Testis (tissue), 2 donors: ENCODE measurements at regions not wholly inside any gene's neighbourhood (a gene's known extent, or its start where the extent isn't known, plus 50 kb on each side); places are given as distances from the start of the nearest gene placed in this dataset.

Source experiments
- DNase-seq: peaks from one replicate; pipeline ENCODE4 v3.0.0-alpha.2; 2019
- H3K27ac ChIP-seq, 2 donors: fragments of 200-600 bp; sonication (generic); one replicate each; pipeline ENCODE4 v1.5.1; 2019
- H3K27me3 ChIP-seq: fragments of 200-600 bp; sonication (generic); one replicate; pipeline ENCODE4 v1.5.1; 2019
- H3K36me3 ChIP-seq: fragments of 200-600 bp; sonication (generic); one replicate; pipeline ENCODE4 v1.5.1; 2017; ENCODE audit warnings: low read depth; ENCODE audit errors: missing control alignments
- H3K4me1 ChIP-seq: fragments of 200-600 bp; sonication (generic); one replicate; pipeline ENCODE4 v1.5.1; 2019
- H3K4me3 ChIP-seq, 2 donors: fragments of 200-600 bp; sonication (generic); one replicate each; pipeline ENCODE4 v1.5.1; 2017 to 2019
- H3K9me3 ChIP-seq: fragments of 200-600 bp; sonication (generic); one replicate; pipeline ENCODE4 v1.5.1; 2017
- POLR2A ChIP-seq: fragments of 450-650 bp; IDR thresholded peaks from one replicate; pipeline ENCODE4 v1.6.1; 2017; ENCODE audit warnings: antibody characterized with exemption, mild to moderate bottlenecking, moderate library complexity
- WGBS, 2 donors: methylation state at CpG; one replicate each; pipeline ENCODE4 v1.1.5; 2018; 5-methylcytosine and 5-hydroxymethylcytosine counted together
- intact Hi-C: fragments of 100-400 bp; cut with DNase I; formaldehyde crosslinking; loops from one replicate; pipeline ENCODE4 v1.15.1; 2023; ENCODE audit warnings: low total_unique reads
- TF ChIP-seq, protein P1 (sequence below), 3 experiments: fragments of 450-650 bp in 2 of 3; fragments of 200-600 bp in 1 of 3; sonication (generic) in 1 of 3; IDR thresholded peaks; one replicate each; pipeline ENCODE4 v1.5.1; 2016 to 2019; ENCODE audit warnings: antibody characterized with exemption in 3 of 3, mild to moderate bottlenecking in 2 of 3, moderate library complexity in 1 of 3

DNA sequence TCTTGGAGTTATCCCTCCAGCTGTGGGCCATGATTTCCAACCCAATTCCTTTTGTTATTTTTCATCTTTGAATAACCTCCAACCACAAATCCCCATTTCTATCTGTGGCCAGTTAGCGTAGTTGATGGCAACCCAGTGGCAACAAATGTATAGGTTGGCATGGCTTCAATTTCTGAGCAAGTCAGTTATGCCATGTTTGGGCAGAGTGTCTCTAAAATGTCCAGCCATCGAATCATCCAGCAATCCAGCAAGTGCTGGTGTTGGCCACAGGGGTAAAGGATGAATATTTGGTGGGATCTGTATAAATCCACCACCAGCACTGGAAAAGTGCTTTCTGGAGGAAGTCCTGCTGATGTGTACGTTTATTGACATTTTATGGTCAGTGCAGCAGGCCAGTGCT lies 233.3 kb downstream of the MYLK4 start:
- intact Hi-C loops = no loop called here
- 86 to 93% methylated on average over 3 of the region's 3 CpGs for WGBS, 2 donors
- no peaks in the 10 kb centered on the region for H3K4me1 ChIP-seq

DNA sequence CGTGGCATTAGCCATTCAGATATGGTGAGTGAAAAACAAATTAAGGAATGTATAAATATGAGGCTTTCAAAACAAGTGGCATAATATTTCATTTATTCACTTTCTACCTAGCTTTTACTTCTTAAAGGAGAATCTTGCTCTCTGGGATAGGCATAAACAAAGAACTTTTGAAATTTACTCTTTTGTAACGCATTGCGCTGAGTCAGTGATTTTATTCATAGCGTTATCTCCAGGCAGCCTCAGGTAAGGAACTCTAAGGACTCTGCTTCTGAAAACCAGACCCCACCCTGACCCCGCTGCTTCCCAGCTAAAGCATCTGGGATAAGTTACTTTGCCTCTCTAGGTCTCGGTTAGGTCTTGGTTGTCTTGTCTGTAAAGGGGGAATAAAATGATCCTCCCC lies 234.7 kb downstream of the MYLK4 start:
- no peaks in the 10 kb centered on the region for H3K36me3 ChIP-seq
- no peaks in the 10 kb centered on the region for H3K27me3 ChIP-seq
- H3K4me1 ChIP-seq = no peaks in the 10 kb centered on the region
- WGBS, 2 donors = 84 to 89% methylated on average over 6 of the region's 6 CpGs
- H3K4me3 ChIP-seq = no peak overlapping the region
- intact Hi-C loops = no loop called here
- no peak for TF ChIP-seq POLR2A
- TF ChIP-seq, protein P1, sequence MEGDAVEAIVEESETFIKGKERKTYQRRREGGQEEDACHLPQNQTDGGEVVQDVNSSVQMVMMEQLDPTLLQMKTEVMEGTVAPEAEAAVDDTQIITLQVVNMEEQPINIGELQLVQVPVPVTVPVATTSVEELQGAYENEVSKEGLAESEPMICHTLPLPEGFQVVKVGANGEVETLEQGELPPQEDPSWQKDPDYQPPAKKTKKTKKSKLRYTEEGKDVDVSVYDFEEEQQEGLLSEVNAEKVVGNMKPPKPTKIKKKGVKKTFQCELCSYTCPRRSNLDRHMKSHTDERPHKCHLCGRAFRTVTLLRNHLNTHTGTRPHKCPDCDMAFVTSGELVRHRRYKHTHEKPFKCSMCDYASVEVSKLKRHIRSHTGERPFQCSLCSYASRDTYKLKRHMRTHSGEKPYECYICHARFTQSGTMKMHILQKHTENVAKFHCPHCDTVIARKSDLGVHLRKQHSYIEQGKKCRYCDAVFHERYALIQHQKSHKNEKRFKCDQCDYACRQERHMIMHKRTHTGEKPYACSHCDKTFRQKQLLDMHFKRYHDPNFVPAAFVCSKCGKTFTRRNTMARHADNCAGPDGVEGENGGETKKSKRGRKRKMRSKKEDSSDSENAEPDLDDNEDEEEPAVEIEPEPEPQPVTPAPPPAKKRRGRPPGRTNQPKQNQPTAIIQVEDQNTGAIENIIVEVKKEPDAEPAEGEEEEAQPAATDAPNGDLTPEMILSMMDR (IDR thresholded peaks at IDR 0.05) = no peak
- DNase-seq = no peak
- H3K9me3 ChIP-seq = no peaks in the 10 kb centered on the region
- H3K27ac ChIP-seq = no peak overlapping the region

More for the DNA sequence above, 233.3 kb downstream of the MYLK4 start:
- DNase-seq = no peak
- H3K9me3 ChIP-seq = no peaks in the 10 kb centered on the region
- TF ChIP-seq, protein P1 (IDR thresholded peaks at IDR 0.05) = no peak
- TF ChIP-seq POLR2A = no peak
- H3K27ac ChIP-seq = no peak overlapping the region
- no peaks in the 10 kb centered on the region for H3K36me3 ChIP-seq
- no peak overlapping the region for H3K4me3 ChIP-seq
- H3K27me3 ChIP-seq = no peaks in the 10 kb centered on the region

DNA sequence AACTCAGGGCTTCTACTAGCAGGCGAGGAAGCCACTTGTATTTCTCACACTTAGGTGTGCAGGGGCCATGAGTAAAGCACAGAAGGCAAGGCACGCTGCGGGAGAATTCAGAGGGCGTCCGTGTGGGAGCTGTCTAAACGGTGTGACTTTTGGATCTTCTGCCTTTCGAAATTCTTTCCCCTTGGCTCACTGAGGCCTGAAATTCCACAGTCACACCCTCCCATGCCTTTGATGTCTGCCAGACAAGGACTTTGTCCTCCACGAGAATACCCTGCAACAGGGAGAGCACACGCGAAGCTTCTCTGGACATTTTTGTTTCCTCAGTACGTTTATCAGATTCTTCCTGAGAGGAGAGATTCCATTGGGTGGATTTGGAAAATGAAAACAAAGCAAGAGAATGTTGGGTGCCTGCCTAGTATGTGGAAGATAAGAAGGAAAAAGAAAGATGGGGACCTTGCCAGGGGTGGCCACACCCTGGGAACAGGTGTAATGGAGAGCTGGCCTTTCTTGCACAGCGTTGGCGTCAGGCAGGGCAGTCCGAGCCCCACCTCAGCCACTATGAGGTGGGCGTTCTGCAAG lies 235.7 kb downstream of the MYLK4 start:
- WGBS, 2 donors = 68 to 74% methylated on average over 15 of the region's 15 CpGs
- no peak for DNase-seq
- H3K36me3 ChIP-seq = no peaks in the 10 kb centered on the region
- no peaks in the 10 kb centered on the region for H3K9me3 ChIP-seq
- H3K27ac ChIP-seq = no peak overlapping the region
- no peaks in the 10 kb centered on the region for H3K27me3 ChIP-seq
- intact Hi-C loops = no loop called here
- H3K4me1 ChIP-seq = no peaks in the 10 kb centered on the region
- no peak for TF ChIP-seq POLR2A
- TF ChIP-seq, protein P1 (IDR thresholded peaks at IDR 0.05) = no peak
- no peak overlapping the region for H3K4me3 ChIP-seq

DNA sequence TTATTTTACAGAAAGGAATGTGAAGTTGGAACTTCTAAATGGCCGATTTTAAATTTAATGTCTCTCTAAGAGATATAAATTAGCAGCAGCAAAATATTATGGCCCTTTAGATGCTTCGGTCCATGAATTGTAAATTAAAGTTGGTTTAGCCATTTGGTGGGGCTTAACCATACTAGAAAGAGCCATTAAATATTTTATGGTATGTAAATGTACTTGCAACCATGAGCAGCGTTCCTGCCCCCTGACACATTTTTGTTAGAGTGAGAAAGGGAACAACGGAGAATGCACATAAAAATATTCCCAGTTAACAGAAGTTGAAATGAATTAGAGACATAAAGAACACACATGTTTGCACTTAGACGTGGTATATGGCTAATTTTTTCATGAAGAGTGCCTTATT lies 237.9 kb downstream of the MYLK4 start:
- intact Hi-C loops = no loop called here
- no peak for DNase-seq

DNA sequence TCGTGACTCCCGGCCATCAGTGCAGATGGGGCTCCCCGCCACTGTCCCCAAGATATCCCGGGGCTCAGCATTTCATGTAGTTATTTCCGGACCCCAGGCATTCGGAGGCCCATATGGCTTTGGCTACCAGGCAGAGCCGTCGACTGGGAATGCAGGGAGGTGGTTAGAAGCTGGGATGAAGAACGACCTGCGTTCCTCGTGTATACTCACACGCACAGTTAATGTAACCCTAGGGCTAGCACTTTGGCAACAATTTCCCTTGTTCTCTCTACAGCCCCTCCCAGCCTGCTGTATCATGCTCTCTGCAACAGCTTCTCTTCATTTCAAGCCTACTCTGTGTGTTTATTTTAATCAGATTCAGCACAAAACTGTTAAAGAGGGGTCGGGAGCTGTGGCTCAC lies 240.4 kb downstream of the MYLK4 start:
- H3K27ac ChIP-seq = no peak overlapping the region
- H3K4me1 ChIP-seq = no peaks in the 10 kb centered on the region
- TF ChIP-seq, protein P1 (IDR thresholded peaks at IDR 0.05) = no peak
- no peak for TF ChIP-seq POLR2A
- no peaks in the 10 kb centered on the region for H3K9me3 ChIP-seq
- no peaks in the 10 kb centered on the region for H3K36me3 ChIP-seq
- no peaks in the 10 kb centered on the region for H3K27me3 ChIP-seq
- DNase-seq = no peak
- H3K4me3 ChIP-seq = no peak overlapping the region
- 48 to 65% methylated on average over 13 of the region's 13 CpGs for WGBS, 2 donors
- intact Hi-C loops = no loop called here

More for the DNA sequence above, 237.9 kb downstream of the MYLK4 start:
- TF ChIP-seq, protein P1 (IDR thresholded peaks at IDR 0.05) = no peak
- TF ChIP-seq POLR2A = no peak
- Histone ChIP-seq H3K27ac (no peak overlapping the region), H3K4me1 (no peaks in the 10 kb centered on the region), H3K36me3 (no peaks in the 10 kb centered on the region), H3K9me3 (no peaks in the 10 kb centered on the region), H3K27me3 (no peaks in the 10 kb centered on the region), H3K4me3 (no peak overlapping the region)
- 53 to 55% methylated on average over 5 of the region's 5 CpGs for WGBS, 2 donors
